GM23338 (cell line): ENCODE measurements at regions not wholly inside any gene's neighbourhood (a gene's known extent, or its start where the extent isn't known, plus 50 kb on each side); places are given as distances from the start of the nearest gene placed in this dataset.

ENCODE experiments used
- ATAC-seq: fragments of 200-7000 bp; cut with Tn5 transposase; 3 replicates; pipeline ENCODE4 v1.9.1; 2020
- DNase-seq: peaks from one replicate; pipeline ENCODE4 v3.0.0-alpha.2; 2015; ENCODE audit warnings: low spot score
- H2AFZ ChIP-seq: fragments of 200-600 bp; sonication (generic); 2 replicates; pipeline ENCODE4 v1.8.0; 2016; ENCODE audit warnings: antibody characterized with exemption, mild to moderate bottlenecking, moderate library complexity
- H3F3A ChIP-seq: fragments of 200-600 bp; sonication (generic); replicated peaks from 2 replicates; pipeline ENCODE4 v1.8.0; 2017; ENCODE audit warnings: antibody characterized with exemption, mixed run types, low read depth
- H3K27ac ChIP-seq: fragments of 200-600 bp; sonication (generic); 2 replicates; pipeline ENCODE4 v1.6.1; 2016; ENCODE audit warnings: low read depth
- H3K27me3 ChIP-seq: fragments of 200-600 bp; sonication (generic); 2 replicates; pipeline ENCODE4 v1.8.0; 2016; ENCODE audit warnings: mild to moderate bottlenecking, mixed run types, moderate library complexity; ENCODE audit not compliant: insufficient read depth
- H3K36me3 ChIP-seq: fragments of 200-600 bp; sonication (generic); 2 replicates; pipeline ENCODE4 v1.8.0; 2016; ENCODE audit warnings: mild to moderate bottlenecking; ENCODE audit not compliant: insufficient read depth
- H3K4me1 ChIP-seq: fragments of 200-600 bp; sonication (generic); 2 replicates; pipeline ENCODE4 v1.8.0; 2016; ENCODE audit warnings: mild to moderate bottlenecking, moderate library complexity; ENCODE audit not compliant: insufficient read depth
- H3K4me2 ChIP-seq: fragments of 200-600 bp; sonication (generic); 2 replicates; pipeline ENCODE4 v1.7.1; 2017; ENCODE audit warnings: mixed run types
- H3K4me3 ChIP-seq: fragments of 200-600 bp; sonication (generic); 2 replicates; pipeline ENCODE4 v1.6.1; 2016; ENCODE audit warnings: mixed run types
- H3K79me2 ChIP-seq: fragments of 200-600 bp; sonication (generic); replicated peaks from 2 replicates; pipeline ENCODE4 v1.8.0; 2017; ENCODE audit warnings: mild to moderate bottlenecking; ENCODE audit not compliant: insufficient read depth
- H3K9me2 ChIP-seq: fragments of 200-600 bp; sonication (generic); 2 replicates; pipeline ENCODE4 v1.8.0; 2017; ENCODE audit not compliant: insufficient read depth
- H4K20me1 ChIP-seq: fragments of 200-600 bp; sonication (generic); replicated peaks from 2 replicates; pipeline ENCODE4 v1.8.0; 2017; ENCODE audit warnings: mild to moderate bottlenecking; ENCODE audit not compliant: insufficient read depth
- H3K27ac Mint-ChIP-seq: 2 replicates; pipeline ENCODE4 v1.8.0; 2020; ENCODE audit warnings: inconsistent platforms, mild to moderate bottlenecking, moderate library complexity, mixed read lengths
- H3K27me3 Mint-ChIP-seq: 3 replicates; pipeline ENCODE4 v1.8.0; 2022; ENCODE audit warnings: low read depth, mild to moderate bottlenecking, moderate library complexity, mixed read lengths, inconsistent platforms; ENCODE audit not compliant: insufficient read depth, poor library complexity
- H3K36me3 Mint-ChIP-seq: 3 replicates; pipeline ENCODE4 v1.8.0; 2021; ENCODE audit warnings: low read depth, mild to moderate bottlenecking, inconsistent platforms, moderate library complexity, mixed read lengths
- H3K4me1 Mint-ChIP-seq: 3 replicates; pipeline ENCODE4 v1.8.0; 2020; ENCODE audit warnings: mild to moderate bottlenecking, inconsistent platforms, mixed read lengths
- H3K4me3 Mint-ChIP-seq: 3 replicates; pipeline ENCODE4 v1.8.0; 2021; ENCODE audit warnings: moderate library complexity, mild to moderate bottlenecking, inconsistent platforms, mixed read lengths
- H3K9me3 Mint-ChIP-seq: 3 replicates; pipeline ENCODE4 v1.8.0; 2020; ENCODE audit warnings: moderate library complexity, mild to moderate bottlenecking, inconsistent platforms, mixed read lengths
- CREB1 ChIP-seq: fragments of 250-450 bp; sonication (Bioruptor Pico); IDR thresholded peaks from 2 replicates; pipeline ENCODE4 v1.5.0; 2020; ENCODE audit warnings: low read depth, mild to moderate bottlenecking, moderate library complexity
- CTCF ChIP-seq, 2 experiments: fragments of 200-600 bp in 1 of 2; sonication (generic) in 1 of 2; conservative IDR thresholded peaks; 2 replicates each; pipeline versions ENCODE4 v1.5.1 to v1.6.1; 2016 to 2017; ENCODE audit warnings: antibody characterized with exemption in 2 of 2, low read depth in 2 of 2, mild to moderate bottlenecking in 2 of 2, moderate library complexity in 1 of 2
- ETS1 ChIP-seq: IDR thresholded peaks from 2 replicates; pipeline ENCODE4 v1.6.1; 2016; ENCODE audit warnings: antibody characterized with exemption
- EZH2 ChIP-seq: fragments of 200-600 bp; sonication (generic); IDR thresholded peaks from one replicate; pipeline ENCODE4 v1.8.0; 2017; ENCODE audit warnings: antibody characterized with exemption, mild to moderate bottlenecking, low read depth; ENCODE audit not compliant: unreplicated experiment
- EZH2phosphoT487 ChIP-seq: fragments of 200-600 bp; sonication (generic); IDR thresholded peaks from one replicate; pipeline ENCODE4 v1.8.1; 2018; ENCODE audit warnings: antibody characterized with exemption; ENCODE audit not compliant: unreplicated experiment
- JUNB ChIP-seq: IDR thresholded peaks from one replicate; pipeline ENCODE4 v1.6.1; 2016; ENCODE audit warnings: antibody characterized with exemption; ENCODE audit not compliant: unreplicated experiment
- NANOG ChIP-seq: IDR thresholded peaks from 2 replicates; pipeline ENCODE4 v1.6.1; 2016; ENCODE audit warnings: antibody characterized with exemption, borderline replicate concordance
- POLR2AphosphoS5 ChIP-seq: IDR thresholded peaks from 2 replicates; pipeline ENCODE4 v1.6.1; 2016; ENCODE audit warnings: antibody characterized with exemption, low read depth
- REST ChIP-seq: IDR thresholded peaks from one replicate; pipeline ENCODE4 v1.6.1; 2018; ENCODE audit warnings: antibody characterized with exemption; ENCODE audit not compliant: unreplicated experiment
- STAT1 ChIP-seq: IDR thresholded peaks from one replicate; pipeline ENCODE4 v1.6.1; 2016; ENCODE audit warnings: antibody characterized with exemption; ENCODE audit not compliant: unreplicated experiment
- ZNF114 ChIP-seq: fragments of 250-450 bp; sonication (Bioruptor Pico); IDR thresholded peaks from 2 replicates; pipeline ENCODE4 v1.5.0; 2020; ENCODE audit warnings: mild to moderate bottlenecking, moderate library complexity
- ZNF331 ChIP-seq: fragments of 250-450 bp; sonication (Bioruptor Pico); IDR thresholded peaks from 2 replicates; pipeline ENCODE4 v1.5.0; 2020; ENCODE audit warnings: low read depth, mild to moderate bottlenecking, moderate library complexity
- ZNF462 ChIP-seq: fragments of 250-450 bp; sonication (Bioruptor Pico); IDR thresholded peaks from 2 replicates; pipeline ENCODE4 v1.5.0; 2020; ENCODE audit warnings: mild to moderate bottlenecking, moderate library complexity

GRCh38 chr5:39657943-39658342, 233.2 kb upstream of the DAB2 start:
- H3K4me3 ChIP-seq: no peak overlapping the region
- H4K20me1 ChIP-seq: no peaks in the 10 kb centered on the region
- H3K4me1 ChIP-seq: 0 out of 2 replicates have a peak, but pooled peaks cover 4% of the 10 kb centered on the region
- DNase-seq (no peak), ATAC-seq (no peak)
- Mint-ChIP-seq H3K27me3 (peaks cover 2% of the 10 kb centered on the region), H3K36me3 (no peaks in the 10 kb centered on the region), H3K9me3 (0 out of 3 replicates have a peak, but pooled peaks cover 2% of the 10 kb centered on the region), H3K4me3 (no peak overlapping the region), H3K27ac (no peak overlapping the region), H3K4me1 (peaks cover 14% of the 10 kb centered on the region; the same call in 2 of the 3 replicates)
- H3K9me2 ChIP-seq: no peaks in the 10 kb centered on the region
- no peak overlapping the region for H3K27ac ChIP-seq
- no peaks in the 10 kb centered on the region for H3K36me3 ChIP-seq
- no peaks in the 10 kb centered on the region for H3K27me3 ChIP-seq
- no peaks in the 10 kb centered on the region for H3K79me2 ChIP-seq
- TF ChIP-seq EZH2phosphoT487 (no peak), ZNF462 (CRISPR knock-in tag) (no peak), JUNB (no peak), CREB1 (CRISPR knock-in tag) (no peak), REST (no peak), ZNF331 (no peak), ZNF114 (CRISPR knock-in tag) (no peak), EZH2 (no peak), NANOG (no peak), ETS1 (no peak), STAT1 (no peak), POLR2AphosphoS5 (no peak), CTCF (conservative IDR thresholded peaks at IDR 0.05; ENCODE audit: low read depth in 2 of 2) (no peak)
- no peaks in the 10 kb centered on the region for H3F3A ChIP-seq
- no peak overlapping the region for H2AFZ ChIP-seq
- H3K4me2 ChIP-seq: no peak overlapping the region
